NCI-H1048 (cell line): ENCODE measurements at regions not wholly inside any gene's neighbourhood (a gene's known extent, or its start where the extent isn't known, plus 50 kb on each side); places are given as distances from the start of the nearest gene placed in this dataset.
"Not testable (repeated sequence)": the region's sequence is repeated elsewhere in the genome, so short reads cannot be mapped to it uniquely, and the experiment has no call there.

Experiments
- DNase-seq: peaks from one replicate; lab custom pipeline; 2025; lab: John Stamatoyannopoulos, UW

- DNase-seq = no peak
These were observed 282.8 kb upstream of the TNC start for GRCh38 chr9:115400796-115401195.

- DNase-seq = no peak
These were observed 283.9 kb upstream of the TNC start for GRCh38 chr9:115401756-115402327.

GRCh38 chr9:115403753-115404152 lies 285.8 kb upstream of the TNC start:
- no peak for DNase-seq

GRCh38 chr9:115404311-115404710 lies 286.4 kb upstream of the TNC start:
- DNase-seq = no peak

DNA sequence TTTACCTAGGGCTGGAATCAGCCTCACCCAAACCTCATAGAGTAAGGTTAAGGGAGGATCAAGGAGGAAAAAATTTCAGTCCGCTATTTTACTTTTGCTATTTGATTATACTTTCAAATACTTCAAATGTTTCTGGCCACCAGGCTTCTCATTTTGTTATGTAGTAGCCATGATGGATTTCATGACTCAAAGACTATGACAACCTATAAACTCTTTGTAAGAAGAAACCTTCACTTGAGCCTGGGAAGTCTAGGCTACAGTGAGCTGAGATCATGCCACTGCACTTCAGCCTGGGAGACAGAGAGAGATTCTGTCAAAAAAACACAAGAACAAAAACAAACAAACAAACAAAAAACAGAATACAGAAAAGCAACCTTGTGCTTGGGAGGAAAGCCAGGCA lies 293.6 kb upstream of the TNC start:
- no peak for DNase-seq

DNA sequence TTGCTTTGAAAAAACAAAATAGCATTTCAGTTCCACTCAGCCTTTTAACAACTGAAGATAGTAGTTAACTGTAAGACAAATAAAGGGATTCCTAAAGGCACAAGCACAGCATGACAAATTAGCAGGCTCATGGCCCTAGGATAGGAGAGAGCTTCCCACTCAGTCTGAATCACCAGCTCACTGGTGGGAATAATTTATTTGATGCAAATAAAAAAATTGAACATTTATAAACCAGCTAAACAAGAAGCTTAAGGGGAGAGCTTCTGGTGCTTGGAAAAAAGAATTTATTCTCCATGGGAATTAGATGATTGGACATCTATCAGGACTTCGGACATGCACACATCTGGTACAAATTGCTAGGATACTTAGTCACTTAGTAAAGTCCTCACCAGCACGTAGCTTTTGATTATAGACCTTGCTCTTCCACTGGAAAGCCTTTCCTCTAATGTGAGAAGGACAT lies 294.1 kb upstream of the TNC start:
- DNase-seq = no peak

DNA sequence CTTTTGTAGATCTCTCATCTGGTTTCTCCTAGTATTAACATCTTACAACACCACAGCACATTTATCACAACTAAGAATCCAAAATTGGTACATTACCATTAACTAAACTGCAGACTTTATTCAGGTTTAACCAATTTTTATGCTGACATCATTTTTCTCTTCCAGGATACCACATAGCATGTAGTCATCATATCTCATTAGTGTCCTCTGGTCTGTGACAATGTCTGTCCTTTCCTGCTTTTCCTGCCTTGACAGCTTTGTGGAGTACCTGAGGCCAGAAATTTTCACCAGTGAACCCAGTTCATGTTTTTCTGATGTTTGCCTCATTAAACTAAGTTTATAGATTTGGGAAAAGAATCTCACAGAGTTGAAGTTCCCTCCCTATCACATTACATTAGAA lies 294.7 kb upstream of the TNC start:
- no peak for DNase-seq

DNA sequence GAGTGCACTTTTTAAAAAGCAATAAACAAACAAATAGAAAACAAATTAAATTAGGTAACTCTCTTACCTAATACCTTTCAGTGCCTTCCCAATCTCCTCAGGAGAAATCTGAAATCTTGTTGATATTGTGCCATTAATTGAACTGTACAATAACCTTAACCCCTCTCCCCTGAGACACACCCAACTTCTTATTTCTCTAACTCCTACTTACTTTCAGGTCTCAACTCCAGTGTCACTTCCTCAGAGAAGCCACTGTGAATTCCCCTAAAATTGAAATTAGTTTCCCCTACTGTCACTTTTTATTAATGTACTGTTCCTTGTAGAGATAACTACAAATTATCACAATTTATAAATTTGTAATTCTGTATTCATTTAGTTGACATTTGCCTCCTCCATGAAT lies 295.3 kb upstream of the TNC start:
- no peak for DNase-seq

- DNase-seq = no peak
These were observed 295.9 kb upstream of the TNC start for GRCh38 chr9:115413766-115414382.

DNA sequence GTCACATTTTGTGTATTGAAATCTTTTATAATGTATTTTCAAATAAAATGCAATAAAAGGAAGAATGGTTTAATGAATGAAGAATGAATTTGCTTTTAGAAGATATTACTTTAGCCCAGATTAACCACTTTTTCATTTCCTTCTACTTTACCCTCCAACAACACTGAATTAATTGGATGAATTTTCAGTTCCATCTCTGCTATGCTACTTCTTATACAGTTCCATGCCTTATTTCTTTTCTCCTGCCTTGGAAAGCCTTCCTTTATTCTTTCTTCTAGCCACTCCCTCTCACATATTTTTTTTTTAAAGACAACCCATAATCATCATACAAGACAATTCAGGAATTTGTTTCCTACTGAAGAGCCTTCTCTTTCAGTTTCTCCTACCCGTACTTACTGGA lies 296.6 kb upstream of the TNC start:
- no peak for DNase-seq

- DNase-seq = no peak
These were observed 297.5 kb upstream of the TNC start for GRCh38 chr9:115415450-115415849.

GRCh38 chr9:115416299-115416698 lies 298.3 kb upstream of the TNC start:
- DNase-seq = no peak

GRCh38 chr9:115418181-115418580 lies 300.2 kb upstream of the TNC start:
- DNase-seq = not testable (repeated sequence)

- no peak for DNase-seq
These were observed 305.0 kb upstream of the TNC start for GRCh38 chr9:115422932-115423440.

DNA sequence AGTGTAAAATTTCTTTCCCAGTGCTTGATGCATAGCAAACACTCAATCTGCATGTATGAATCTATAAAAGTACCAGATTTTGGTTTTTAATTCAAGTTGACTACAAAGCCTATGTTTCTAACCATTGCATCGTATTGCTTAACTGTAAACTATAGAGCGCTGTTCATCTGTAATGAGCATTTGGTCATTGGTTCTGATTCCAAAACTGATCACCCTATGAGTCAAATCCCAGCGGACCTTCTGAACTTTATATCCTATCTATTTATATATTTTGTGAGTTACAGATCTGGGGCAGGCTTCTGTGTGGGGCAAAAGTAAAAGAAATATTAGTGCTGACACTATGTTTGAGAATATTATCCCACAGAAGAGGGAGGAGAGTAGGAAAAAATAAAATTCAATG lies 305.7 kb upstream of the TNC start:
- no peak for DNase-seq

DNA sequence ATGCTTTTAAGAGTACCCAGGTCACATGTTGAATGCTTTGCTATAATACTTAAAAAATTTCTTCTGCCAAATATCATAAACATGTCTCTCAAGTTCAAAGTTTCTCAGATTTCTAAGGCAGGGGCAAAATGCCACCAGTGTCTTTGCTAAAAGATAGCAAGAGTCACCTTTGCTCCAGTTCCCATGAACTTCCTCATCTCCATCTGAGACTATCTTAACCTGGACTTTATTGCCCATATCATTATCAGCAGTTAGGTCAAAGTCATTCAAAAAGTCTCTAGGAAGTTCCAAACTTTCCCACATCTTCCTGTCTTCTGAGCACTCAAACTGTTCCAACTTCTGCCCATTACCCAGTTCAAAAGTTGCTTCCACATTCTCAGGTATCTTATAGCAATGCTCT lies 307.6 kb upstream of the TNC start:
- DNase-seq = no peak

GRCh38 chr9:115437418-115437817 lies 319.5 kb upstream of the TNC start:
- DNase-seq = no peak

GRCh38 chr9:115439641-115440040 lies 321.7 kb upstream of the TNC start:
- DNase-seq = no peak

- no peak for DNase-seq
These were observed 324.1 kb upstream of the TNC start for GRCh38 chr9:115442054-115442453.

DNA sequence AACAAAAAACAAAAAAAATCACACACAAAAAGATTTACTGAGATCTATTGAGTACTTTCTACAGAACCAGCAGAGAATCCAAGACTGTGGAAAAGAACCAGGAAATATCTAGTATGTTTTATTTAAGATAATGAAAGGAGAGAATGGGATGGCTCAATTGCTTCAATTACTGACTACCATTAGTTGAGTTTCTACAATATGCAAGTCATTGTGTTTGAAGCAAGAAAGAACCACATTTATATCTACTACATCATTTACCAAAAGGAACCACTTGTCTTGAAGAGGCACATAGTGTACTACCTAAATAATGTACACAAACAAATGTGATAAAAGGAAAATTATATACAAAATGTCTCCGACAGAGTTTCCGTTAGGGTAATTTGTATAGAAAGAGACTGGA lies 325.9 kb upstream of the TNC start:
- no peak for DNase-seq

DNA sequence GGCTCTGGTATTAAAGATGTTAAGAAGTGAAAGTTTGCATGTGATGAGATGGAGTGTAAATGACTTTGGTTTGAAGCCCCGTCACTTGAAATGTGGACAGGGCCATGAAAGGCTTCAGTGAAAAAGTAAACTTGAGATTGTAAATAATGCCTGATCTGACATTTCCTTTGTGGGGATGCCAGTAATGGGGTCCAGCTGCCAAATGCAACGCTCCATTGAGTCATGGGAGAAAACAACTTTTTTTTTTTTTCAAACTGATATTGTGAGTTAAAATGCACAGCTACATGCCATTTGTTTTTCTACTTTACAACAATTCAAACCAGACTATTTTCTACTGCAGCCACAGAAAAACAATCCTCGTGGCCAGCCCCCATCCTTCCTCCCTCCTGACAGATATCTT lies 327.0 kb upstream of the TNC start:
- DNase-seq = no peak

DNA sequence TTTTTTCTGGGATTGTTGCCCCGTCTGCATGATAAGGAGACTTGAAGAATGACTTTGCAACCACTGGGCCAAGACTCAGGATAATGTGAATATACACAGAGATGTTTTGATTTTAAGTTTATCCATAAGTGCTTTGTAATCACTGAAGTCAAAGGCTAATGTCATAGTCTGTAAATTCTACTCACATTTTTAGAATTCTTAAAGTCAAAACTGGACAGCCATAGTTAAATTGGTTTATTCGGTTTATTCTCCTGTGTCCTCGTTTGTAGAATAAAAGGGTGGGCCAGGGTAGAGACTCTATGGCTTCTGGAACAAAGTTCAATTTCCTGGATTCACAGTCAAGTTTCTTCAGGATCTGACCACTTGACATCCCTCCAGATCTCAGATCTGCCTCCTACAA lies 327.7 kb upstream of the TNC start:
- no peak for DNase-seq

GRCh38 chr9:115456515-115456914 lies 338.6 kb upstream of the TNC start:
- DNase-seq = no peak

DNA sequence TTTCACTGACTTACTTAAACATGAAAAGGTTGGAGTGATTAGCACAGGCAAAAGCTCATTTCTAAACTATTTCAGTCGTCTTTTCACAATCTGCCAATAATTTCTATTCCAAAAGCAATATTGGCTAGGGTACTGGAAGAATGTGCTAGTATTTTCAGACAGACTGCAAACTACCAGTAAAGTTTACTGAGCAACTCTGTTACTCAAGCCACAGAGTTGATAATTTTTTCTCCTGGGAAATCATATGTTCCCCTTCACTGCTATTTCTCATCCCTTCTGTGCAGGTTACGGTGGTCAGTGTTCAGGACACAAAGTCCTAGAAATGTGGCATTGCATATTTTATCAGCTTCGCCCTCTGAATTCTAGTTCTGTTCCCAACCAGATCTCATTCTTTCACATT lies 343.3 kb upstream of the TNC start:
- no peak for DNase-seq
